RPMI8226 (cell line): ENCODE measurements at regions not wholly inside any gene's neighbourhood (a gene's known extent, or its start where the extent isn't known, plus 50 kb on each side); places are given as distances from the start of the nearest gene placed in this dataset.

Source experiments
- DNase-seq: peaks from one replicate; pipeline ENCODE4 v3.0.0-alpha.2; 2015

GRCh38 chr7:156218544-156219306 is 406.5 kb upstream of the SHH start:
- DNase-seq = no peak

GRCh38 chr7:156217803-156218202 is 405.5 kb upstream of the SHH start:
- no peak for DNase-seq

GRCh38 chr7:156209087-156209486 is 396.8 kb upstream of the SHH start:
- DNase-seq = no peak

DNA sequence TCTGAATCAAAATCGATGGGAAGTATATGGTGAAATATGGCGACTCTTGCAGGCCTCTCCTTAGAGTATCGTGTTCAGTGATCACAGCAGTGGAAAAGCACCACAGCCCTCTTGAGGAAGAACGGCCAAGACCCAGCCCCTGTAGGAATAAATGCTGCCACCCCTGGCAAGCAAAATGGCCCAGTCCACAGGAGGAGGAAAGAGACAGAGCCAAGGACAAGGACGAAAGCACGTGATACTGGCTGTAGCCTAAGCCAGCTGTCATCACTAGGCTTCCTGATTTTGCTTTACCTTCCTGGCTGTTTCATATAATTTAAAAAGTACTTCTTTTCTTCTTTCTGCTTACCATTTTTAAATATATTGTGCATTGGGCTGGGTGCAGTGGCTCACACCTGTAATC is 395.0 kb upstream of the SHH start:
- DNase-seq = no peak

- no peak for DNase-seq
Measured at GRCh38 chr7:156206174-156206573, 393.9 kb upstream of the SHH start.

- DNase-seq = no peak
Measured at GRCh38 chr7:156204820-156205219, 392.6 kb upstream of the SHH start.

- no peak for DNase-seq
Measured at GRCh38 chr7:156203923-156204322, 391.7 kb upstream of the SHH start.

DNA sequence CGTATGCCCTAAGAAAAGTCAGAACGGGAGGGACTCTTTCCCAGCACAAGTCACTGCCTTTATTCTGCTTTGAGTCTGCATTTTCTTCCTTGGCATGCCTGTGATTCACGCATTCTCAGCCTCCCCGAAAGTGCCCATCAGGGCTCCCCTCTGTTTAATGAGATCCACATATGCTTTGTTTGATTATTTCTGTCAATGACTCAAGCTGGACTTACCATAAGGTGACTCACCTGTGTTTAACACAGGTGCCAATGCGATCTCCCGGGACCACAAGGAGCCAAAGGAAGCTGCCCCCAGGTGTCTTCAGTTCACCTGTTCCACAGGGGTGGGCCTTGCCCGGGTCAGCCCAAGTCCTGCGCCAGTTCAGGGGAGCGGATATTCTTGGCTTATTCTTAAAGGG is 386.0 kb upstream of the SHH start:
- DNase-seq = no peak

DNA sequence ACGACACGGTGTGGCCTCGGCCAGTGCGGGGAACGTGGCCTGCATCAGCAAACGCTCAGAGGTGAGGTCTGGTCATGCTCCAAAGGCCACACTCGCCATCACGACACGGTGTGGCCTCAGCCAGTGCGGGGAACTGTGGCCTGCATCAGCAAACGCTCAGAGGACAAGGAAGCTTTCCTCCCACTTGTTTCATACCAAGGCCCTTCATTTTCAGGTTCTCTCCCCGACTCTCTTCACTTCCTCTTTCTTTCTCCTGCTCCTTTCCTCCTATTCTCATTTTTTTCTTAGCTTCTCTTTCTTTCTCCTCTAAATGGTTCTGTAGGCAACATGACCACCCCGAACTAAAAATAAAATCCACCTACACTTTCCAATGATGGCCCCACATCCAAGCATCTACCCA is 384.4 kb upstream of the SHH start:
- no peak for DNase-seq

DNA sequence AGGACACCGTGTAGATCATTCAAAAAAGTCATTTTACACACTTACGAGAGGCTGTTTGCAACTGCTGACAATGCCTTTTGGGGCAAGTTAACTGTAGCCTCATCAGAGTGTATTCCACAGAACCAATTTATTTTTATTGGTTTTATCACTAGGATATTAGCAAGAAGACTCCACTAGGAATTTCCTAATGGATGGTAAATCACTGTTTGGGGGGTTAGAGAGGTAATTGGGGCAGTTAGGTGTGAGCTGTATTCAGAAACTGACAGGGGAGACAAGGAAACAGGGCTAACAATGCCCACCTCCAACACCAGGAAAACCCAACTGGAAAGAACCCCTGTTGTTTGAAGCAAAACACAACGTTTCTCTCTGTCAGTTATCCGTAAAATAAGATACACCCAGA is 383.0 kb upstream of the SHH start:
- no peak for DNase-seq

GRCh38 chr7:156194813-156195212 is 382.6 kb upstream of the SHH start:
- no peak for DNase-seq

DNA sequence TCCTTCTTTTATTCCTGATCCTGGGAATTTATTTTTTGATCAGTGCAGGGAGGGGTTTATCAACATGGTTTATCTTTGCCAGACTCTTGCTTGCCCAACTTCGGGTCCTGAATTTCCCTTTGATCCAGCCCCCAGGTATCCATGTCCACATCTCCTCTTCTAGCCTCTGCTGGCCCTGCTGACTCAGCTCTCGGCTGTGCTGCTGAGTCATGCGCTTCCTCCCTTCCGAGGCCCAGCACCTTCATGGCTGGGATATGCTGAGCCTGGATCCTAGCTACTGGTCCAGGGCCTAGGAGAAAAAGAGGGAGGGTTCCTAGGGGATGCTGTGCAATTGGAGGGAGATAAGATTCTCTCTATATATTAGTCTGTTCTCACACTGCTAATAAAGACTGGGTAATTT is 380.7 kb upstream of the SHH start:
- no peak for DNase-seq

GRCh38 chr7:156191090-156191489 is 378.8 kb upstream of the SHH start:
- no peak for DNase-seq

DNA sequence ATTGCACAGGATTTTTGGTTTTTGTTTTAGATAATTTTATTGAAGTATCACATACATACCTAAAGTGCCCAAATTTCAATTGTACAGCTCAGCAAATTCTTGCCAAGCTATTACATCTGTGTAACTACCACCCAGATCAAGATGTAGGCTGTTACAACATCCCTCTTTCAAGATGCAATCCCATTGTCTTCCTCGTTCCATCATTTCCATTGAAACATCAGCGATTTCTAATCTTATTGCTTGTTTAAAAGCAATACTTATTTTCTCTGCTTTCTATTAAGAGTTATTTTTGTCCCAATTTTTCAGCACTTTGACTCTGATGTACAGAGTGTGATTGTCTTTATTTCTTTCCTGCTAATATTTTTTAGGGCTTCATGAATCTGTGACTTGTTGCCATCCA is 372.8 kb upstream of the SHH start:
- DNase-seq = no peak

DNA sequence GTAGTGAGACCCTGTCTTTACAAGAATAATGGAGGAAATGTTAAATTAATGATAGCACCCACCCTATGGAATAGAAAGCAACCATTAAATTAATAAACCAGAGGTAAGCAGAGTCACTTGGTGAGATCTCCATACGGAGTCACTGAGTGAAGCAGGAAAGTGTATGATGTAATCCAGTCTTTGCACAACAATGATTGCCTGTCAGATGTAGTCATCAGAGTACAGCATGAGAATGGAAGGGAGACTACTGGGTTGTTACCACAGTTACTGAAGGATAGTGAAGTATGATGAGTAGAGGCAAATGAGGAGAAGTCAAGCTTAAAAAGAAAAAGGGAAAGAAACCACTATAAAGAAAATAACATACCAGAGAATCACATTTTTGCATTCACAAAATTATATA is 371.9 kb upstream of the SHH start:
- DNase-seq = no peak

DNA sequence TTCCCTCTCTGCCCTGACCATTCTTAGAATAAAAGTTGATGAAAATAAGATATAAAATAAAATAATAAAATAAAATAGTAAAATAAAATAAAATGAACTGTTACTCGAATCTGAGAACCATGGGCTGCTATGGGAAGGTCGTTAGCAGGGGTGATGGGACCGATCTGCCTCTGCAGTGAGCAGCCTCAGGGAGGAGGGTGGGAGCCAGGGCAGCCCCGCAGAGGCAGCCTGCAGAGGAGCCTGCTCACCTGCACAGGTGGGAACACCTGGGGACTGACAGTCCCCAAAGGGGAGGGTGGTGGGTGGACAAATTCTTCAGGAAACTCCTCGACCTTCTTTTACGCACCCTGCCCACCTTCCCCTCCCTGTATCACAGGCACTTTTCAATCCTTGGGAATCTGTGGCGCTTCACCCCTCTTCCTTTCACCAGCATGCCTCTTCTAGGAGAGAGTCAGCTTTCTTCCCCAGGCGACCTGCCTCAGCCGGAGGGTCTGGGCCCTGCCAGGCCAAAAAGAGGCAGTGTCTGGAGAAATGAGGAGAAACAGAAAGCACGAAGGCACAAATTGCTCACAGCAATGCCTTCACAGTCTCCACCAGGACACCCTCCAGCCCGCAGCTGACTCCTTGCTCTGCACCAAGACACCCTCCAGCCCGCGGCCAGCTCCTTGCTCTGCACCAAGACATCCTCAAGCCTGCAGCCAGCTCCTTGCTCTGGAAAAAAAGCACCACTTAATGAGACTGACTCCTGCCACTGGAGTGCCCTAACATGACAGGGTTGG is 368.4 kb upstream of the SHH start:
- DNase-seq = no peak

- no peak for DNase-seq
Measured at GRCh38 chr7:156179872-156180390, 367.7 kb upstream of the SHH start.

- no peak for DNase-seq
Measured at GRCh38 chr7:156178857-156179256, 366.6 kb upstream of the SHH start.

DNA sequence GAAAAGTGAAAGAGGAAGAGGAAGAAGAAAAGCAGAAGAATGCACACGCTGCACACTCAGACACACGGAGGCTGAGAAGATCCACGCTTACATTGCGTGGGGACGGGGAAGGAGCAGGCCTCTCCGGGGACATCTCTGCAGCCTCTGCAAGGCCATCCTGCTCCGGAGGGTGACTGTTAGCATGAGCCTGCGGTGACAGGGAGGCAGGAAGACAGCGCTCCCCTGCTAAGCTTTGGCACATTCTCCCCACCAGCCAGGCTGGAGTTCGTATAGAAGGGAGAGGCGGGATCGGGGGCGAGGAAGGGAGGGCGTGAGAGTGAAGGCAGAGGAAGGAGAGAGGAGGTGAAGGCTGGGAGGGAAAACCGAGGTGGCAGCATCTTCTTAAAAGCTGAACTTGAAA is 366.0 kb upstream of the SHH start:
- DNase-seq = no peak

- no peak for DNase-seq
Measured at GRCh38 chr7:156177422-156178055, 365.3 kb upstream of the SHH start.

DNA sequence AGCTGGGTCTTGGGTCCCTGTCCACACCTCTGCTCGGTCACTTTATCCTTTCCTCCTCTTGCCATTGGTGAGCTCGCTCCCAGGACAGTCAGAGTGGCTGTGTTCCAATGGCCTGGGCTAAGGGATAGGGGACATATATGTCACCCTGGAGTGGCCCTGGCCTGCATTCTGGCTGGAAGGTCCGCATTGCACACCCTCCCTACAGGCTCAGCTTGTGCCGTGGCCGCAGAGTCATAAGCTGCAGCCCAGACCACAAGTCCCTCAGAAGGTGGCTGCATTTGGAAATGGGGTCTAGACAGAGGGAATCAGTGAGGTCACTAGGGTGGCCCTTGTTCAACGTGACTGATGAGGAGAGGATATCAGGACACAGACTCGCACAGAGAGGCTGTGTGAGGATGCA is 363.8 kb upstream of the SHH start:
- no peak for DNase-seq

DNA sequence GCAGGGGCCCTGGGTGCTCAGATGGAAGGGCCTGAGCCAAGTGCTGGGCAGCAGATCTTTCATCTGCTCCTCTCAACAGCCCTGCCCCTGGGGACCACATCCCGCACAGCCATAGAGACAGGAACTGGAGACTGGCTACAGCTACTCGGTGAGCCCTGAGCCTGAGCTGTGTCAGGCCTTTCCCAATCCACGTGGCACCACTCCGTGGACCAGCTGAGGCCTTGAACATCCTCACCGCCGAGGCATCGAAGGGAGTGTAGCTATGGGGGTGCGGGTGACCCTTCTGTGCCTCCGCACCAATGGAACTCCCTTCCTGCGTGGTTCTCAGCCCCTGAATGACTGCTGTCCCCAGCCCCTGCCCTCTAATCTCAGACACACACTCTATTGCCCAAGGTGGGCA is 362.7 kb upstream of the SHH start:
- DNase-seq = no peak

- DNase-seq = no peak
Measured at GRCh38 chr7:156174428-156174827, 362.2 kb upstream of the SHH start.
